ENCODE measurements at regions not wholly inside any gene's neighbourhood (a gene's known extent, or its start where the extent isn't known, plus 50 kb on each side); places are given as distances from the start of the nearest gene placed in this dataset.

DNA sequence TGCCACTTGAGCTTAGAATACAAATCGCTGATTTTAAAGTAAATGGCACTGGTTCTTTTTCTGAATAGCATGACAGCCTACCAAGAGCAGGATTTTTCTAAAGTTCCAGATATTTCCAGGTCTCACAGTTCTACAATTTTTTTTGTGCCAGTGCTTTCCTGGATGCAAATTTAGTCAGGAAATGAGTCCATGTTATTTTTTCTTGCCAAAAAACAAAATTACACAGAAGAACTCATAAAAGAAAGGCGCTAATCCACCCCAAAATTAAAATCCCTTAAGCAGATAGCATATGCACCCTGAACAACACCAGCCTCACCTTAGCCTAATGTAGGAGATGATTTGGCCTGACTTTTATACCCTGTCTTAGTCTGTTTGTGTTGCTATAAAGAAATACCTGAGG lies 86.4 kb upstream of the ARG1 start:
- TF ChIP-seq CEBPB (IDR thresholded peaks at IDR 0.05; ENCODE audit: low read depth, low read length) (no peak), FOS (IDR thresholded peaks at IDR 0.05; ENCODE audit: low read depth, low read length) (no peak), POLR2A (IDR thresholded peaks at IDR 0.05; ENCODE audit: low read depth, low read length) (no peak), BHLHE40 (IDR thresholded peaks at IDR 0.05; ENCODE audit: low read depth, low read length) (no peak), RFX5 (IDR thresholded peaks at IDR 0.05; ENCODE audit: low read depth, low read length) (no peak), NFE2L2 (IDR thresholded peaks at IDR 0.05; ENCODE audit: low read depth, low read length) (no peak), MXI1 (IDR thresholded peaks at IDR 0.05; ENCODE audit: borderline replicate concordance, low read depth, low read length) (no peak)
- TF ChIP-seq, protein P1, sequence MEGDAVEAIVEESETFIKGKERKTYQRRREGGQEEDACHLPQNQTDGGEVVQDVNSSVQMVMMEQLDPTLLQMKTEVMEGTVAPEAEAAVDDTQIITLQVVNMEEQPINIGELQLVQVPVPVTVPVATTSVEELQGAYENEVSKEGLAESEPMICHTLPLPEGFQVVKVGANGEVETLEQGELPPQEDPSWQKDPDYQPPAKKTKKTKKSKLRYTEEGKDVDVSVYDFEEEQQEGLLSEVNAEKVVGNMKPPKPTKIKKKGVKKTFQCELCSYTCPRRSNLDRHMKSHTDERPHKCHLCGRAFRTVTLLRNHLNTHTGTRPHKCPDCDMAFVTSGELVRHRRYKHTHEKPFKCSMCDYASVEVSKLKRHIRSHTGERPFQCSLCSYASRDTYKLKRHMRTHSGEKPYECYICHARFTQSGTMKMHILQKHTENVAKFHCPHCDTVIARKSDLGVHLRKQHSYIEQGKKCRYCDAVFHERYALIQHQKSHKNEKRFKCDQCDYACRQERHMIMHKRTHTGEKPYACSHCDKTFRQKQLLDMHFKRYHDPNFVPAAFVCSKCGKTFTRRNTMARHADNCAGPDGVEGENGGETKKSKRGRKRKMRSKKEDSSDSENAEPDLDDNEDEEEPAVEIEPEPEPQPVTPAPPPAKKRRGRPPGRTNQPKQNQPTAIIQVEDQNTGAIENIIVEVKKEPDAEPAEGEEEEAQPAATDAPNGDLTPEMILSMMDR (conservative IDR thresholded peaks at IDR 0.05; ENCODE audit: low read depth, low read length), result no peak
- TF ChIP-seq, protein P2, sequence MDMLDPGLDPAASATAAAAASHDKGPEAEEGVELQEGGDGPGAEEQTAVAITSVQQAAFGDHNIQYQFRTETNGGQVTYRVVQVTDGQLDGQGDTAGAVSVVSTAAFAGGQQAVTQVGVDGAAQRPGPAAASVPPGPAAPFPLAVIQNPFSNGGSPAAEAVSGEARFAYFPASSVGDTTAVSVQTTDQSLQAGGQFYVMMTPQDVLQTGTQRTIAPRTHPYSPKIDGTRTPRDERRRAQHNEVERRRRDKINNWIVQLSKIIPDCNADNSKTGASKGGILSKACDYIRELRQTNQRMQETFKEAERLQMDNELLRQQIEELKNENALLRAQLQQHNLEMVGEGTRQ (IDR thresholded peaks at IDR 0.05; ENCODE audit: low read depth, low read length), result no peak
- TF ChIP-seq, protein P3, sequence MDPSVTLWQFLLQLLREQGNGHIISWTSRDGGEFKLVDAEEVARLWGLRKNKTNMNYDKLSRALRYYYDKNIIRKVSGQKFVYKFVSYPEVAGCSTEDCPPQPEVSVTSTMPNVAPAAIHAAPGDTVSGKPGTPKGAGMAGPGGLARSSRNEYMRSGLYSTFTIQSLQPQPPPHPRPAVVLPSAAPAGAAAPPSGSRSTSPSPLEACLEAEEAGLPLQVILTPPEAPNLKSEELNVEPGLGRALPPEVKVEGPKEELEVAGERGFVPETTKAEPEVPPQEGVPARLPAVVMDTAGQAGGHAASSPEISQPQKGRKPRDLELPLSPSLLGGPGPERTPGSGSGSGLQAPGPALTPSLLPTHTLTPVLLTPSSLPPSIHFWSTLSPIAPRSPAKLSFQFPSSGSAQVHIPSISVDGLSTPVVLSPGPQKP (IDR thresholded peaks at IDR 0.05; ENCODE audit: borderline replicate concordance, low read depth, low read length), result no peak
